ENCODE measurements at regions not wholly inside any gene's neighbourhood (a gene's known extent, or its start where the extent isn't known, plus 50 kb on each side); places are given as distances from the start of the nearest gene placed in this dataset.

DNA sequence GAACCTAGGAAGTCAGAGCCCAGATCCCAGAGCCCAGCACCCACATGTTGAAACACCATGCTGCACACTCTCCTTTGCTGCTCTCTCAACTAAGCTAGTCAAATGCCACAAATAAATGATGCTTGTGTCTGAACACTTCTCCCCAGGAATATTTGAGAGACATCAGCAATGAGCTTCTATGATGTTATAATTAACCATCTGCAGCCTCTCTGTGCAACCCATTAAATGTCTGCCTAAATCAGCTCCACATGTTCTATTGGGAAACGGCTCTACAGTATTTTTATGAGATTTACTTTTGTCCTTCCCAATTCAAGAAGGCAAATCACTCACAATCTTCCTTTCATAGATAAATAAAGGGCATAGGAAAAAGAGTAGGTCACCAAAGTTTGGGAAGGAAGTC lies 266.8 kb upstream of the PARD3B start:
- TF ChIP-seq YY1 (IDR thresholded peaks at IDR 0.05; ENCODE audit: insufficient read depth, insufficient read length) (no peak), ZNF274 (IDR thresholded peaks at IDR 0.05; ENCODE audit: low read depth, low read length) (no peak), SUZ12 (IDR thresholded peaks at IDR 0.05; ENCODE audit: extremely low read depth, insufficient read depth, insufficient read length) (no peak)

Data from NT2/D1 (cell line).